ENCODE measurements at regions not wholly inside any gene's neighbourhood (a gene's known extent, or its start where the extent isn't known, plus 50 kb on each side); places are given as distances from the start of the nearest gene placed in this dataset.

DNA sequence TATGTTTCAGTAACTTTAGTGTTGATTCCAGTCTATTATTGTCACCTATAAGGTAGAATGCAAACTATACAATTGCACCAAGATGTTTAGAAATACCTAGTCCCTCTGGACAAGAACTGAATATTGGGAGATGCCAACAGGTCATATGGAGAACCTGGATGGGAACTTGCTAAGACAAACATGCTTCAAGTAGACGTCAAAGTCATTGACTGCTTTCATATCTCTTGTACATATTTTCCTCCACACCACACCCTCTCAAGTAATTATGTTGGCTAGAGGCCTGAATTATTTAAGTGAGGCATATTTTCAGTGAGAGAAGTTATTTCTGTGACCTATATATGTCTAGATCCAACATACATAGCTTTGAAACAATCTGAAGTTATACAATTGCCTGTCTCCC is 453.3 kb downstream of the ELAVL2 start:
- Histone ChIP-seq H3K23ac (ENCODE audit: low read length) (no peak overlapping the region), H4K12ac (ENCODE audit: low read depth, low read length) (no peak overlapping the region), H3K4ac (ENCODE audit: low read depth, low read length) (no peak overlapping the region), H3K18ac (ENCODE audit: low read length) (no peak overlapping the region), H3K79me2 (ENCODE audit: control insufficient read depth, insufficient read depth, low read length, poor library complexity) (no peaks in the 10 kb centered on the region), H2BK12ac (ENCODE audit: low read length) (no peak overlapping the region), H3K27ac (ENCODE audit: low read depth, low read length) (no peak overlapping the region), H3K14ac (ENCODE audit: low read length) (no peak overlapping the region), H3K9me3 (ENCODE audit: insufficient read depth, low read depth, low read length) (no peaks in the 10 kb centered on the region), H2BK5ac (ENCODE audit: low read depth, low read length, poor library complexity) (no peak overlapping the region), H3K4me3 (ENCODE audit: low read depth, low read length) (no peak overlapping the region), H2AK5ac (ENCODE audit: low read length) (no peak overlapping the region), H3K4me1 (ENCODE audit: control insufficient read depth in 1 of 2, insufficient read depth in 2 of 2, low read length in 2 of 2) (no peaks in the 10 kb centered on the region), H2AFZ (ENCODE audit: insufficient read depth, low read length, poor library complexity) (no peak overlapping the region), H3K4me2 (ENCODE audit: low read length) (no peak overlapping the region), H3K9ac (ENCODE audit: low read length) (no peak overlapping the region), H2BK120ac (ENCODE audit: insufficient read depth, low read length, poor library complexity) (no peak overlapping the region), H4K8ac (ENCODE audit: low read depth, low read length) (no peak overlapping the region), H3K27me3 (ENCODE audit: insufficient read depth, low read length) (no peaks in the 10 kb centered on the region), H4K91ac (ENCODE audit: low read depth, low read length) (no peak overlapping the region), H3K79me1 (ENCODE audit: low read length) (no peaks in the 10 kb centered on the region), H3K36me3 (ENCODE audit: control insufficient read depth in 1 of 2, insufficient read depth in 2 of 2, low read length in 2 of 2) (no peaks in the 10 kb centered on the region)
- no CpG with 5 or more reads among the region's 1 CpG for WGBS (ENCODE audit: extremely low coverage, insufficient coverage, insufficient read length)
- DNase-seq, result no peak

DNA sequence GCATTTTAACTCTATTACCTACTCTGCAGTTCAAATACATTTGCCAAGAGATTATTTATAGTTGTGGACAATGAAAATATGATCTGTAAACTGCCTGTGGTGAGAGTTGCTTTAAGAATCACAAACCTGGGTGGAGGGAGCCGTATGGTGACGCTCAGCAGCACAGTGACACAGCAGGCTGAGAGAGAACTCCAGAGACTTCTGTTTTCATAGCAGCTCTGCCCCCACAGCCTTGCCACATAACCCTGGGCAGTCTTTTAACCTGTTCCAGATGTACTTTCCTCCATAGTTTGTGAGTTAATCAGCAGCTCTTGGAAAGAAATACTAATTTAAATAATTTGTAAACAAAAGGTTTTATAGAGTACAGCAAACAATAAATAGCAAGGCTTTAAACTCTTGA is 450.5 kb downstream of the ELAVL2 start:
- Histone ChIP-seq H2BK12ac (ENCODE audit: low read length) (no peak overlapping the region), H3K9ac (ENCODE audit: low read length) (no peak overlapping the region), H3K9me3 (ENCODE audit: insufficient read depth, low read depth, low read length) (no peaks in the 10 kb centered on the region), H2BK5ac (ENCODE audit: low read depth, low read length, poor library complexity) (no peak overlapping the region), H4K91ac (ENCODE audit: low read depth, low read length) (no peak overlapping the region), H2BK120ac (ENCODE audit: insufficient read depth, low read length, poor library complexity) (no peak overlapping the region), H2AFZ (ENCODE audit: insufficient read depth, low read length, poor library complexity) (no peak overlapping the region), H3K4me1 (ENCODE audit: control insufficient read depth in 1 of 2, insufficient read depth in 2 of 2, low read length in 2 of 2) (no peaks in the 10 kb centered on the region), H3K4ac (ENCODE audit: low read depth, low read length) (no peak overlapping the region), H3K79me2 (ENCODE audit: control insufficient read depth, insufficient read depth, low read length, poor library complexity) (no peaks in the 10 kb centered on the region), H3K4me2 (ENCODE audit: low read length) (no peak overlapping the region), H3K36me3 (ENCODE audit: control insufficient read depth in 1 of 2, insufficient read depth in 2 of 2, low read length in 2 of 2) (no peaks in the 10 kb centered on the region), H3K27ac (ENCODE audit: low read depth, low read length) (no peak overlapping the region), H4K12ac (ENCODE audit: low read depth, low read length) (no peak overlapping the region), H3K79me1 (ENCODE audit: low read length) (no peaks in the 10 kb centered on the region), H2AK5ac (ENCODE audit: low read length) (no peak overlapping the region), H3K14ac (ENCODE audit: low read length) (no peak overlapping the region), H3K27me3 (ENCODE audit: insufficient read depth, low read length) (no peaks in the 10 kb centered on the region), H4K8ac (ENCODE audit: low read depth, low read length) (no peak overlapping the region), H3K23ac (ENCODE audit: low read length) (no peak overlapping the region), H3K4me3 (ENCODE audit: low read depth, low read length) (no peak overlapping the region), H3K18ac (ENCODE audit: low read length) (no peak overlapping the region)
- no peak for DNase-seq
- no CpG with 5 or more reads among the region's 2 CpGs for WGBS (ENCODE audit: extremely low coverage, insufficient coverage, insufficient read length)

DNA sequence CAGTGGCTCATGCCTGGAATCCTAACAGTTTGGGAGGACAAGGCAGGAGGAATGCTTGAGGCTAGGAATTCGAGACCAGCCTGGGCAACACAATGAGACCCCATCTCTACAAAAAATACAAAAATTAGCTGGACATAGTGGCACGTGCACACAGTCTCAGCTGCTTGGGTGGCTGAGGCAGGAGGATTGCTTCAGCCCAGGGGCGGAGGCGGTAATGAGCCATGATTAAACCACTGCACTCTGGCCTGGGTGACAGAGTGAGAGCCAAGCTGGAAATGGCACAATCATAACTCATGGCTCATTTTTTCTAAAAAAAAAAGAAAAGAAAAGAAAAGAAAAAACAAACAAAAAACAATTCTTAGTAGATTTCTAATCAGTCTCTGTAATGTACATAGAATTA is 446.2 kb downstream of the ELAVL2 start:
- Histone ChIP-seq H3K27me3 (ENCODE audit: insufficient read depth, low read length) (peaks cover 2% of the 10 kb centered on the region), H2AFZ (ENCODE audit: insufficient read depth, low read length, poor library complexity) (no peak overlapping the region), H4K91ac (ENCODE audit: low read depth, low read length) (no peak overlapping the region), H3K14ac (ENCODE audit: low read length) (no peak overlapping the region), H3K27ac (ENCODE audit: low read depth, low read length) (no peak overlapping the region), H3K4ac (ENCODE audit: low read depth, low read length) (no peak overlapping the region), H3K4me2 (ENCODE audit: low read length) (no peak overlapping the region), H2BK5ac (ENCODE audit: low read depth, low read length, poor library complexity) (no peak overlapping the region), H4K12ac (ENCODE audit: low read depth, low read length) (no peak overlapping the region), H2BK120ac (ENCODE audit: insufficient read depth, low read length, poor library complexity) (no peak overlapping the region), H3K4me1 (ENCODE audit: control insufficient read depth in 1 of 2, insufficient read depth in 2 of 2, low read length in 2 of 2) (no peaks in the 10 kb centered on the region), H3K23ac (ENCODE audit: low read length) (no peak overlapping the region), H3K36me3 (ENCODE audit: control insufficient read depth in 1 of 2, insufficient read depth in 2 of 2, low read length in 2 of 2) (no peaks in the 10 kb centered on the region), H3K9ac (ENCODE audit: low read length) (no peak overlapping the region), H3K4me3 (ENCODE audit: low read depth, low read length) (no peak overlapping the region), H4K8ac (ENCODE audit: low read depth, low read length) (no peak overlapping the region), H3K9me3 (ENCODE audit: insufficient read depth, low read depth, low read length) (peaks cover 3% of the 10 kb centered on the region), H3K79me1 (ENCODE audit: low read length) (no peaks in the 10 kb centered on the region), H2BK12ac (ENCODE audit: low read length) (no peak overlapping the region), H3K18ac (ENCODE audit: low read length) (no peak overlapping the region), H2AK5ac (ENCODE audit: low read length) (no peak overlapping the region), H3K79me2 (ENCODE audit: control insufficient read depth, insufficient read depth, low read length, poor library complexity) (no peaks in the 10 kb centered on the region)
- WGBS (ENCODE audit: extremely low coverage, insufficient coverage, insufficient read length), result no CpG with 5 or more reads among the region's 4 CpGs
- DNase-seq, result no peak

DNA sequence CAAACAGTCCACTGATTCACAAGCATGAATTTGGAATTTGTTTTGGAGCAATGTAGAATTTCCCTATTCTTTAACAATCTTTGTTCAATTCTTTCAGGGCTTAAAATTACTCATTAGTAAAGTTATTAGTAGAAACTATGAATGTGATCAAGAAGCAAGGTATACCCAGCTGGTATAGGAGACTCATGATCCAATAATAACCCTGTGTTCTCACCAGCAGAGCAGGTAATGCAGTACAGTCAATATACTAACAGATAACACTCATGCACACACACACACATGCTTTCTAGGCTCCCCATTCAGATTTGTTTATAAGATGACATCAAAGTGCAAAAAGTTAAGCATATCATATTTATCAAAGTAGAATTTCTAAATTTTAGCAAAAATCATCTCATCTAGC is 445.2 kb downstream of the ELAVL2 start:
- H4K8ac ChIP-seq (ENCODE audit: low read depth, low read length), result no peak overlapping the region
- H3K14ac ChIP-seq (ENCODE audit: low read length), result no peak overlapping the region
- H3K79me1 ChIP-seq (ENCODE audit: low read length), result no peaks in the 10 kb centered on the region
- no peak overlapping the region for H3K18ac ChIP-seq (ENCODE audit: low read length)
- H4K91ac ChIP-seq (ENCODE audit: low read depth, low read length), result no peak overlapping the region
- no peaks in the 10 kb centered on the region for H3K79me2 ChIP-seq (ENCODE audit: control insufficient read depth, insufficient read depth, low read length, poor library complexity)
- H2AK5ac ChIP-seq (ENCODE audit: low read length), result no peak overlapping the region
- no peak overlapping the region for H3K4ac ChIP-seq (ENCODE audit: low read depth, low read length)
- H3K4me1 ChIP-seq (ENCODE audit: control insufficient read depth in 1 of 2, insufficient read depth in 2 of 2, low read length in 2 of 2), result no peaks in the 10 kb centered on the region
- no peak overlapping the region for H3K9ac ChIP-seq (ENCODE audit: low read length)
- H3K4me3 ChIP-seq (ENCODE audit: low read depth, low read length), result no peak overlapping the region
- H3K23ac ChIP-seq (ENCODE audit: low read length), result no peak overlapping the region
- DNase-seq, result no peak
- no peak overlapping the region for H2BK5ac ChIP-seq (ENCODE audit: low read depth, low read length, poor library complexity)
- peaks cover 2% of the 10 kb centered on the region for H3K27me3 ChIP-seq (ENCODE audit: insufficient read depth, low read length)
- H3K9me3 ChIP-seq (ENCODE audit: insufficient read depth, low read depth, low read length), result peaks cover 3% of the 10 kb centered on the region
- no peak overlapping the region for H2BK12ac ChIP-seq (ENCODE audit: low read length)
- H3K4me2 ChIP-seq (ENCODE audit: low read length), result no peak overlapping the region
- no peak overlapping the region for H2BK120ac ChIP-seq (ENCODE audit: insufficient read depth, low read length, poor library complexity)
- H3K27ac ChIP-seq (ENCODE audit: low read depth, low read length), result no peak overlapping the region
- H2AFZ ChIP-seq (ENCODE audit: insufficient read depth, low read length, poor library complexity), result no peak overlapping the region
- no peak overlapping the region for H4K12ac ChIP-seq (ENCODE audit: low read depth, low read length)
- no peaks in the 10 kb centered on the region for H3K36me3 ChIP-seq (ENCODE audit: control insufficient read depth in 1 of 2, insufficient read depth in 2 of 2, low read length in 2 of 2)

GRCh38 chr9:23382418-23382817 is 443.6 kb downstream of the ELAVL2 start:
- H3K9me3 ChIP-seq (ENCODE audit: insufficient read depth, low read depth, low read length), result peaks cover 3% of the 10 kb centered on the region
- peaks cover 2% of the 10 kb centered on the region for H3K27me3 ChIP-seq (ENCODE audit: insufficient read depth, low read length)
- H3K79me2 ChIP-seq (ENCODE audit: control insufficient read depth, insufficient read depth, low read length, poor library complexity), result no peaks in the 10 kb centered on the region
- no peaks in the 10 kb centered on the region for H3K79me1 ChIP-seq (ENCODE audit: low read length)
- no peak overlapping the region for H3K27ac ChIP-seq (ENCODE audit: low read depth, low read length)
- H4K8ac ChIP-seq (ENCODE audit: low read depth, low read length), result no peak overlapping the region
- H3K9ac ChIP-seq (ENCODE audit: low read length), result no peak overlapping the region
- no peak overlapping the region for H4K12ac ChIP-seq (ENCODE audit: low read depth, low read length)
- H4K91ac ChIP-seq (ENCODE audit: low read depth, low read length), result no peak overlapping the region
- no peak overlapping the region for H2AK5ac ChIP-seq (ENCODE audit: low read length)
- H3K36me3 ChIP-seq (ENCODE audit: control insufficient read depth in 1 of 2, insufficient read depth in 2 of 2, low read length in 2 of 2), result no peaks in the 10 kb centered on the region
- H2BK5ac ChIP-seq (ENCODE audit: low read depth, low read length, poor library complexity), result no peak overlapping the region
- DNase-seq, result no peak
- H3K4me1 ChIP-seq (ENCODE audit: control insufficient read depth in 1 of 2, insufficient read depth in 2 of 2, low read length in 2 of 2), result no peaks in the 10 kb centered on the region
- H3K18ac ChIP-seq (ENCODE audit: low read length), result no peak overlapping the region
- no CpG with 5 or more reads among the region's 2 CpGs for WGBS (ENCODE audit: extremely low coverage, insufficient coverage, insufficient read length)
- no peak overlapping the region for H2BK12ac ChIP-seq (ENCODE audit: low read length)
- no peak overlapping the region for H3K4ac ChIP-seq (ENCODE audit: low read depth, low read length)
- H2BK120ac ChIP-seq (ENCODE audit: insufficient read depth, low read length, poor library complexity), result no peak overlapping the region
- H3K23ac ChIP-seq (ENCODE audit: low read length), result no peak overlapping the region
- H2AFZ ChIP-seq (ENCODE audit: insufficient read depth, low read length, poor library complexity), result no peak overlapping the region
- H3K4me2 ChIP-seq (ENCODE audit: low read length), result no peak overlapping the region
- no peak overlapping the region for H3K14ac ChIP-seq (ENCODE audit: low read length)
- H3K4me3 ChIP-seq (ENCODE audit: low read depth, low read length), result no peak overlapping the region
